ENCODE measurements at regions not wholly inside any gene's neighbourhood (a gene's known extent, or its start where the extent isn't known, plus 50 kb on each side); places are given as distances from the start of the nearest gene placed in this dataset.

GRCh38 chr9:129411501-129412175, 209.3 kb downstream of the C9orf50 start:
- Histone ChIP-seq H3K79me2 (ENCODE audit: insufficient read depth, low read depth) (no peaks in the 10 kb centered on the region), H4K20me1 (ENCODE audit: insufficient read depth) (no peaks in the 10 kb centered on the region), H3K9ac (no peak overlapping the region), H3K27ac (no peak overlapping the region), H3K27me3 (ENCODE audit: insufficient read depth, low read depth) (no peaks in the 10 kb centered on the region), H3K36me3 (ENCODE audit: insufficient read depth) (no peaks in the 10 kb centered on the region), H3K4me3 (IDR thresholded peaks at IDR 0.05; ENCODE audit: insufficient read depth, low read depth, low read length) (no peak overlapping the region), H3K4me1 (ENCODE audit: low read depth, poor library complexity, severe bottlenecking) (peaks cover 21% of the 10 kb centered on the region), H2AFZ (ENCODE audit: low read depth) (no peak overlapping the region), H3K4me2 (no peak overlapping the region)
- no peak for TF ChIP-seq CTCF (conservative IDR thresholded peaks at IDR 0.05; ENCODE audit: low read depth, low read length)

GRCh38 chr9:129410226-129410625, 210.7 kb downstream of the C9orf50 start:
- Histone ChIP-seq H2AFZ (ENCODE audit: low read depth) (no peak overlapping the region), H3K4me3 (IDR thresholded peaks at IDR 0.05; ENCODE audit: insufficient read depth, low read depth, low read length) (no peak overlapping the region), H3K4me1 (ENCODE audit: low read depth, poor library complexity, severe bottlenecking) (peaks cover 21% of the 10 kb centered on the region), H3K4me2 (no peak overlapping the region), H4K20me1 (ENCODE audit: insufficient read depth) (no peaks in the 10 kb centered on the region), H3K79me2 (ENCODE audit: insufficient read depth, low read depth) (no peaks in the 10 kb centered on the region), H3K27ac (no peak overlapping the region), H3K27me3 (ENCODE audit: insufficient read depth, low read depth) (no peaks in the 10 kb centered on the region), H3K36me3 (ENCODE audit: insufficient read depth) (no peaks in the 10 kb centered on the region), H3K9ac (no peak overlapping the region)
- TF ChIP-seq CTCF (conservative IDR thresholded peaks at IDR 0.05; ENCODE audit: low read depth, low read length) = no peak

GRCh38 chr9:129408535-129409215, 212.2 kb downstream of the C9orf50 start:
- Histone ChIP-seq H3K4me1 (ENCODE audit: low read depth, poor library complexity, severe bottlenecking) (peaks cover 10% of the 10 kb centered on the region), H3K36me3 (ENCODE audit: insufficient read depth) (no peaks in the 10 kb centered on the region), H3K4me3 (IDR thresholded peaks at IDR 0.05; ENCODE audit: insufficient read depth, low read depth, low read length) (no peak overlapping the region), H2AFZ (ENCODE audit: low read depth) (no peak overlapping the region), H3K9ac (no peak overlapping the region), H4K20me1 (ENCODE audit: insufficient read depth) (no peaks in the 10 kb centered on the region), H3K27ac (no peak overlapping the region), H3K79me2 (ENCODE audit: insufficient read depth, low read depth) (no peaks in the 10 kb centered on the region), H3K27me3 (ENCODE audit: insufficient read depth, low read depth) (no peaks in the 10 kb centered on the region), H3K4me2 (no peak overlapping the region)
- TF ChIP-seq CTCF (conservative IDR thresholded peaks at IDR 0.05; ENCODE audit: low read depth, low read length) = no peak

GRCh38 chr9:129407905-129408452, 212.9 kb downstream of the C9orf50 start:
- Histone ChIP-seq H3K9ac (no peak overlapping the region), H3K4me1 (ENCODE audit: low read depth, poor library complexity, severe bottlenecking) (peaks cover 9% of the 10 kb centered on the region), H3K4me2 (no peak overlapping the region), H3K27me3 (ENCODE audit: insufficient read depth, low read depth) (no peaks in the 10 kb centered on the region), H3K27ac (no peak overlapping the region), H2AFZ (ENCODE audit: low read depth) (no peak overlapping the region), H3K36me3 (ENCODE audit: insufficient read depth) (no peaks in the 10 kb centered on the region), H4K20me1 (ENCODE audit: insufficient read depth) (no peaks in the 10 kb centered on the region), H3K79me2 (ENCODE audit: insufficient read depth, low read depth) (no peaks in the 10 kb centered on the region), H3K4me3 (IDR thresholded peaks at IDR 0.05; ENCODE audit: insufficient read depth, low read depth, low read length) (no peak overlapping the region)
- no peak for TF ChIP-seq CTCF (conservative IDR thresholded peaks at IDR 0.05; ENCODE audit: low read depth, low read length)
